Esophagus squamous epithelium (tissue), 4 donors: ENCODE measurements at regions not wholly inside any gene's neighbourhood (a gene's known extent, or its start where the extent isn't known, plus 50 kb on each side); places are given as distances from the start of the nearest gene placed in this dataset.

ENCODE experiments used
- CTCF ChIP-seq, 6 experiments: fragments of 450-650 bp in 4 of 6; fragments of 200-600 bp in 2 of 6; sonication (generic) in 2 of 6; IDR thresholded peaks; one replicate each; pipeline ENCODE4 v1.5.1; 2016 to 2019; ENCODE audit warnings: antibody characterized with exemption in 6 of 6, mild to moderate bottlenecking in 4 of 6, moderate library complexity in 4 of 6
- POLR2A ChIP-seq, 4 donors: fragments of 450-650 bp; IDR thresholded peaks; one replicate each; pipeline ENCODE4 v1.6.1; 2017; ENCODE audit warnings: antibody characterized with exemption in 4 of 4, mild to moderate bottlenecking in 4 of 4, moderate library complexity in 3 of 4

GRCh38 chr5:163089230-163089629 lies 348.2 kb upstream of the CCNG1 start:
- no peak for TF ChIP-seq CTCF (IDR thresholded peaks at IDR 0.05)
- TF ChIP-seq POLR2A (IDR thresholded peaks at IDR 0.05): no peak
